Calu3 (cell line): ENCODE measurements at regions not wholly inside any gene's neighbourhood (a gene's known extent, or its start where the extent isn't known, plus 50 kb on each side); places are given as distances from the start of the nearest gene placed in this dataset.

Experiments used
- BruUV-seq: library from RNA; stranded (reverse); fragments of 400-500 nt; replicated peaks from 2 replicates; lab custom pipeline; 2021; lab: Mats Ljungman, UMichigan
- CTCF ChIA-PET: fragments of 300-600 bp; sonication (Branson Sonifier 250); formaldehyde crosslinking; loops from one replicate; lab custom pipeline; 2022; ENCODE audit warnings: antibody characterized with exemption; lab: Charles Lee
- DNase-seq: peaks from one replicate; pipeline ENCODE4 v3.0.0; 2022
- H3K27ac Mint-ChIP-seq: one replicate; pipeline ENCODE4 v1.8.0; 2022; ENCODE audit warnings: mixed read lengths; ENCODE audit not compliant: unreplicated experiment
- H3K27me3 Mint-ChIP-seq: one replicate; pipeline ENCODE4 v1.8.0; 2022; ENCODE audit warnings: mixed read lengths; ENCODE audit not compliant: unreplicated experiment
- H3K36me3 Mint-ChIP-seq: one replicate; pipeline ENCODE4 v1.8.0; 2022; ENCODE audit warnings: mild to moderate bottlenecking, moderate library complexity, mixed read lengths; ENCODE audit not compliant: insufficient read depth, unreplicated experiment
- H3K4me1 Mint-ChIP-seq: one replicate; pipeline ENCODE4 v1.8.0; 2022; ENCODE audit warnings: mild to moderate bottlenecking, low read depth, mixed read lengths; ENCODE audit not compliant: unreplicated experiment
- H3K4me3 Mint-ChIP-seq: one replicate; pipeline ENCODE4 v1.8.0; 2022; ENCODE audit warnings: mild to moderate bottlenecking, low read depth, moderate library complexity, mixed read lengths; ENCODE audit not compliant: unreplicated experiment
- H3K9me3 Mint-ChIP-seq: one replicate; pipeline ENCODE4 v1.8.0; 2022; ENCODE audit warnings: low read depth, mixed read lengths; ENCODE audit not compliant: unreplicated experiment
- intact Hi-C: fragments of 100-400 bp; cut with micrococcal nuclease; formaldehyde crosslinking; loops from one replicate; pipeline ENCODE4 v1.10.0; 2022; ENCODE audit not compliant: unreplicated experiment
- TF ChIP-seq, protein P1 (sequence below): fragments of 200-600 bp; IDR thresholded peaks from one replicate; pipeline ENCODE4 v1.8.0; 2022; ENCODE audit warnings: antibody characterized with exemption; ENCODE audit not compliant: unreplicated experiment

DNA sequence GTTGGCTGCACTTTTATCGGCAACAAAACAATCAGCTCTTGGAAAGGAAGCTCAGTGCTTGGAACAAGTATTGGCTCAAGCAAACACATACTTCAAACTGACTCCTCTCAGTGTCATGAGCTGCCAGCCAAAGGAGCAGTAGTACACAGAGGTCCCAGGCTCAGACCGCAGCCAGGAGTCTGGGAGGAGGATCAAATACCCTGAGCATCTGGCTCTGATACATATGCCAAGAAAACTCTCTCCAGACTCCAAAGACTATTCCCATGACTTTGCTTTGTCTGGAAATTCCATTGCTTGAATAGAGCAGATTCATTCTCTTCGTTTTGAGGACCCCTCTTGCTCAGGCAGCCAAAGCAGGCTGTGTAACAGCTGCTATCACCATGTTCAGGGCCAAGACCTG, 501.6 kb upstream of the PSMD7 start:
- Mint-ChIP-seq H3K9me3 (no peaks in the 10 kb centered on the region), H3K36me3 (no peaks in the 10 kb centered on the region), H3K27ac (no peak overlapping the region), H3K4me1 (no peaks in the 10 kb centered on the region), H3K27me3 (peaks cover 69% of the 10 kb centered on the region), H3K4me3 (no peak overlapping the region)
- BruUV-seq: no TSS peak
- CTCF ChIA-PET: no interaction called here
- intact Hi-C loops: no loop called here
- TF ChIP-seq, protein P1, sequence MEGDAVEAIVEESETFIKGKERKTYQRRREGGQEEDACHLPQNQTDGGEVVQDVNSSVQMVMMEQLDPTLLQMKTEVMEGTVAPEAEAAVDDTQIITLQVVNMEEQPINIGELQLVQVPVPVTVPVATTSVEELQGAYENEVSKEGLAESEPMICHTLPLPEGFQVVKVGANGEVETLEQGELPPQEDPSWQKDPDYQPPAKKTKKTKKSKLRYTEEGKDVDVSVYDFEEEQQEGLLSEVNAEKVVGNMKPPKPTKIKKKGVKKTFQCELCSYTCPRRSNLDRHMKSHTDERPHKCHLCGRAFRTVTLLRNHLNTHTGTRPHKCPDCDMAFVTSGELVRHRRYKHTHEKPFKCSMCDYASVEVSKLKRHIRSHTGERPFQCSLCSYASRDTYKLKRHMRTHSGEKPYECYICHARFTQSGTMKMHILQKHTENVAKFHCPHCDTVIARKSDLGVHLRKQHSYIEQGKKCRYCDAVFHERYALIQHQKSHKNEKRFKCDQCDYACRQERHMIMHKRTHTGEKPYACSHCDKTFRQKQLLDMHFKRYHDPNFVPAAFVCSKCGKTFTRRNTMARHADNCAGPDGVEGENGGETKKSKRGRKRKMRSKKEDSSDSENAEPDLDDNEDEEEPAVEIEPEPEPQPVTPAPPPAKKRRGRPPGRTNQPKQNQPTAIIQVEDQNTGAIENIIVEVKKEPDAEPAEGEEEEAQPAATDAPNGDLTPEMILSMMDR: no peak
- DNase-seq: no peak

DNA sequence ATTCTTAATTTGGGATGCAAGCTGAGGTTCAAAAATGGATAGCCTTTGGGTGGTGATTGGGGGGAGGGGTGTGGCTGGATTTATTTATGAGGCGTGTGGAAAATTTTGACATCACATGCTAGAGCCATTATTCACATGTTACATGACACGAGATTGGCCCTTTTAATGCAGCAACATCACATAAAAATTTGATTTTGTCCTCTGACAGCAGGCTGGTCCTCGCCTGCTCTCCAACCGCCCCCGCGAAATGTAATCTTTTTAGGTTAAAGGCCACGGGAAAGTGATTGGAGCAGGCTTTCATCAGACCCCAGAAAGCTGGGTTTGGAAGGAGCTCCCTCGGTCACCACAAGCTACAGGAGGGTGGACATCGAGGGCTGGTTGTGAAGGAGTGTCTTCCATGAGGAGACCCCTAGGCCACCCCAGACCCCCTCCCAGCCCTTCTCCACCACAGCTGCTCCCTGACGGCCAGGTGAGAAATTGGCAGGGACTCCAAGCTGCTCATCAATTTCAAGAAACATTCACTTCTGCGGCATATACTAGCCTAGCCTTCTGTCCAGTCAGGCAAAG, 502.7 kb upstream of the PSMD7 start:
- TF ChIP-seq, protein P1: no peak
- H3K36me3 Mint-ChIP-seq: no peaks in the 10 kb centered on the region
- no peaks in the 10 kb centered on the region for H3K9me3 Mint-ChIP-seq

DNA sequence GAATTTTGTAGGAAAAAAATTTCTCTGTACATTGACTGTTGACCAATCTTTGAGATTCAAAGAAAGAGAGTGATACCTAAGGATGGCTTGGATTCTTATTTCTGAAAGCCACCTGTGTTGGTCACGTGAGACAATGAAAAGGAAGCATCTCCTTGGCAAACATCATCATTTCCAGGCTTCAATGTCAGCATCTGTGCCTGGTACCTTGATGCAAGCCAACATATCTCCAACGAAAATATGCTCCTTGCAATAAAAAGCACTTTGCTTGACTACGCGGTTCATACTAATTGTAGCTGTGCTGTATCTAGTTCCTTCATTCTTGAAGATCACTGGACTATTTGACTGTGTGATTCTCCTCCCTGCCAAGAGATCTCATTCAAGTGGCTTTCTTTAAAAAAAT, 503.4 kb upstream of the PSMD7 start:
- H3K27ac Mint-ChIP-seq: no peak overlapping the region
- peaks cover 54% of the 10 kb centered on the region for H3K27me3 Mint-ChIP-seq
- no peaks in the 10 kb centered on the region for H3K36me3 Mint-ChIP-seq
- intact Hi-C loops: no loop called here
- CTCF ChIA-PET: no interaction called here
- DNase-seq: no peak
- no peaks in the 10 kb centered on the region for H3K4me1 Mint-ChIP-seq
- no peak overlapping the region for H3K4me3 Mint-ChIP-seq
- TF ChIP-seq, protein P1: no peak
- H3K9me3 Mint-ChIP-seq: no peaks in the 10 kb centered on the region
- BruUV-seq: no TSS peak

More for the DNA sequence above, 502.7 kb upstream of the PSMD7 start:
- intact Hi-C loops: no loop called here
- H3K27ac Mint-ChIP-seq: no peak overlapping the region
- no TSS peak for BruUV-seq
- DNase-seq: no peak
- H3K27me3 Mint-ChIP-seq: peaks cover 59% of the 10 kb centered on the region
- CTCF ChIA-PET: interaction anchor here (0.6 kb wide), 1 partner anchor 10 kb away, joined by 4 read pairs; no protein-coding TSS in a partner anchor
- H3K4me3 Mint-ChIP-seq: no peak overlapping the region
- no peaks in the 10 kb centered on the region for H3K4me1 Mint-ChIP-seq

DNA sequence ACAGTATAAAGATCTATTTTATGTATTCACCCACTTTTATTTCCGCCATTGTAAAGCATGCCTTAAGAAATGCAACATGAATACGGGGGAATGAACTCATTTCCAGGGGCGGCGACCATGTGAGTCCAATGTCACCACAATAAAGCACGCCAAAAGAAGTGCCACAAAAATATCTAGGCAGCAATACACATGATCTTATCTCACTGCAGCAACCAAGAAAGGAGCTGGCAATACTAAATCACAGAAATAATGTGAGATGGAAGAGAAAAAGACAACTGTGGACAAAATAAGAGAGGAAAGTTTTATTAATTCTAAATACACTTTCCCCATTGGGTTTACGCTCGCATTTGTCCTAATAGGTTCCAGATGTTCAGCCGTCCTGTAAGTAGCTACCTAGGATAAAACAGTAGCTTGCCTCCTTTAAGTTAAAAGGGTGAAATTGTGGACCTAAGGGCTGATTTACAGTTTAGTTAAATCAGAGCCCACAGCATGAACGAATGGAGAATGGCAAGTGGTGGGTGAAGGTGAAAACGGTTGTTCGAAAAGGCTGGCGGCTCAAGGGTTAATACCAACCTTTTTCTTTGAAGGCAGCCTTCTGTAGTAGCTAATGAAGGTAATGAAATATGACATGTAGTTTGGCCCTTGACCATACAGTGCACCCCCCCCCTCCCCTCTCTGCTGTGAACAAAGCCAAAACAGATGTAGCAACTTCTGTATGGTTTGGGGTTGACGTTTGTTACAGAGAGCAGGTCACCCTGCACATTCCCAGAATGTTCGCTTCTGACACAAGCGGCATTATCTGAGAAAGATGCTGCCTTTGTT, 504.2 kb upstream of the PSMD7 start:
- no TSS peak for BruUV-seq
- Mint-ChIP-seq H3K36me3 (no peaks in the 10 kb centered on the region), H3K9me3 (no peaks in the 10 kb centered on the region), H3K27ac (no peak overlapping the region), H3K27me3 (peaks cover 54% of the 10 kb centered on the region), H3K4me3 (no peak overlapping the region), H3K4me1 (no peaks in the 10 kb centered on the region)
- DNase-seq: no peak
- CTCF ChIA-PET: no interaction called here
- TF ChIP-seq, protein P1: no peak
- intact Hi-C loops: no loop called here
